RWPE2 (cell line): ENCODE measurements at regions not wholly inside any gene's neighbourhood (a gene's known extent, or its start where the extent isn't known, plus 50 kb on each side); places are given as distances from the start of the nearest gene placed in this dataset.

Experiments
- ATAC-seq: fragments of 200-7000 bp; cut with Tn5 transposase; 3 replicates; pipeline ENCODE4 v1.9.1; 2021; ENCODE audit warnings: low read depth
- DNase-seq: peaks from one replicate; pipeline ENCODE4 v3.0.0-alpha.2; 2020; ENCODE audit warnings: low spot score
- H3K27ac ChIP-seq: fragments of 450-650 bp; 2 replicates; pipeline ENCODE4 v1.5.1; 2017; ENCODE audit warnings: mild to moderate bottlenecking; ENCODE audit not compliant: poor library complexity, severe bottlenecking
- H3K27me3 ChIP-seq: fragments of 250-450 bp; sonication (Bioruptor Pico); 2 replicates; pipeline ENCODE4 v1.5.1; 2021; ENCODE audit warnings: mild to moderate bottlenecking, moderate library complexity; ENCODE audit not compliant: insufficient read depth, poor library complexity, severe bottlenecking
- H3K36me3 ChIP-seq: fragments of 250-450 bp; sonication (Bioruptor Pico); 2 replicates; pipeline ENCODE4 v1.5.1; 2020; ENCODE audit warnings: low read depth, mild to moderate bottlenecking, moderate library complexity
- H3K4me1 ChIP-seq: fragments of 250-450 bp; sonication (Bioruptor Pico); 2 replicates; pipeline ENCODE4 v1.5.1; 2021; ENCODE audit warnings: mild to moderate bottlenecking, moderate library complexity; ENCODE audit not compliant: insufficient read depth, poor library complexity, severe bottlenecking
- H3K4me3 ChIP-seq: fragments of 250-450 bp; sonication (Bioruptor Pico); 2 replicates; pipeline ENCODE4 v1.5.1; 2021; ENCODE audit warnings: mild to moderate bottlenecking, moderate library complexity; ENCODE audit not compliant: severe bottlenecking
- H3K9me3 ChIP-seq: fragments of 250-450 bp; sonication (Bioruptor Pico); 2 replicates; pipeline ENCODE4 v1.5.1; 2021; ENCODE audit warnings: mild to moderate bottlenecking, moderate library complexity; ENCODE audit not compliant: severe bottlenecking
- CTCF ChIP-seq: fragments of 450-650 bp; IDR thresholded peaks from one replicate; pipeline ENCODE4 v1.5.1; 2017; ENCODE audit warnings: mild to moderate bottlenecking, moderate library complexity; ENCODE audit not compliant: poor library complexity, severe bottlenecking

GRCh38 chr12:77725611-77726010, 105.1 kb upstream of the NAV3 start:
- no peak for ATAC-seq
- H3K4me3 ChIP-seq: no peak overlapping the region
- H3K27ac ChIP-seq: no peak overlapping the region
- no peaks in the 10 kb centered on the region for H3K36me3 ChIP-seq
- TF ChIP-seq CTCF: no peak
- H3K9me3 ChIP-seq: no peaks in the 10 kb centered on the region
- no peak for DNase-seq
- no peaks in the 10 kb centered on the region for H3K27me3 ChIP-seq
- H3K4me1 ChIP-seq: no peaks in the 10 kb centered on the region

GRCh38 chr12:77724367-77724957, 106.2 kb upstream of the NAV3 start:
- no peaks in the 10 kb centered on the region for H3K36me3 ChIP-seq
- H3K9me3 ChIP-seq: no peaks in the 10 kb centered on the region
- ATAC-seq (peak; percentile 72; the same call in 2 of the 3 replicates), DNase-seq (no peak)
- H3K4me1 ChIP-seq: no peaks in the 10 kb centered on the region
- no peak overlapping the region for H3K27ac ChIP-seq
- H3K4me3 ChIP-seq: no peak overlapping the region
- peak; percentile 79 for TF ChIP-seq CTCF
- no peaks in the 10 kb centered on the region for H3K27me3 ChIP-seq

- no peaks in the 10 kb centered on the region for H3K36me3 ChIP-seq
- no peak overlapping the region for H3K27ac ChIP-seq
- no peak overlapping the region for H3K4me3 ChIP-seq
- no peak for TF ChIP-seq CTCF
- H3K4me1 ChIP-seq: no peaks in the 10 kb centered on the region
- H3K27me3 ChIP-seq: no peaks in the 10 kb centered on the region
- no peaks in the 10 kb centered on the region for H3K9me3 ChIP-seq
- DNase-seq (no peak), ATAC-seq (no peak)
These were observed 107.4 kb upstream of the NAV3 start for GRCh38 chr12:77723308-77723707.

GRCh38 chr12:77722536-77722935, 108.2 kb upstream of the NAV3 start:
- no peak overlapping the region for H3K4me3 ChIP-seq

More at GRCh38 chr12:77722536-77722935, 108.2 kb upstream of the NAV3 start:
- ATAC-seq (no peak), DNase-seq (no peak)
- Histone ChIP-seq H3K27me3 (no peaks in the 10 kb centered on the region), H3K9me3 (no peaks in the 10 kb centered on the region), H3K27ac (no peak overlapping the region), H3K4me1 (no peaks in the 10 kb centered on the region), H3K36me3 (no peaks in the 10 kb centered on the region)
- no peak for TF ChIP-seq CTCF
